ENCODE measurements at regions not wholly inside any gene's neighbourhood (a gene's known extent, or its start where the extent isn't known, plus 50 kb on each side); places are given as distances from the start of the nearest gene placed in this dataset.

GRCh38 chr2:226508005-226508404 lies 291.6 kb downstream of the IRS1 start:
- intact Hi-C loops (cut with DNase I), result no loop called here
- no peak for DNase-seq
- no peak for ATAC-seq (ENCODE audit: poor library complexity)

DNA sequence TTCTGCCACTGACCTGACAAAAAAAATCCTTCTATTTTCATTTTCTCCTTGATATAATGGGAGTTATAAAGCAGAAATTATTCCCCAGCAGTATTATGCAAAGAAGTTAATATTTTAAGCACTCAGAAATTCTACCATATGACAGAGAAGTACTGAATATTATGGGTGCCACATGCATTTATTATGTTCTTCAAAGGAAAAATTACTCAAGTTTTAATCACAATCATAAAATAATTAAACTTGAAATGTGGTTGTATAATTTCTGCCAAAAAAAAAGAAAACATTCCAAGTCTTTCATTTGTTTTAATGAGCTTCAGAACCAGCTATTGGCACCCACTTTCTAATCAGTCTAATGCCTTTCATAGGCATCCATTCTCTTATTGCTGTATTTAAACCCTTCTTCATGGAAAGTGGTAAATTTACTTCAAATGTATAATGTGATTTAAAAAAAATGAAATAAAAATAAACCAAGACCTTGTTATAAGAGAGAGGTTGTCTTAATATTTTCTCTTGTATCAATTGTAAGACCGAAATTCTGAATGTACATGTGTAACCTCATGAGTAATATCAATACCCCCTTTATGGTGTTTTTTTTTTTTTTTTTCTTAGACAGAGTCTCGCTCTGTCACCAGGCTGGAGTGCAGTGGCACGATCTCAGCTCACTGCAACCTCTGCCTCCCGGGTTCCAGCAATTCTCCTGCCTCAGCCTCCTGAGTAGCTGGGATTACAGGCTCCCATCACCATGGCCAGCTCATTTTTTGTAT lies 302.3 kb downstream of the IRS1 start:
- intact Hi-C loops (cut with DNase I), result no loop called here
- DNase-seq (no peak), ATAC-seq (ENCODE audit: poor library complexity) (no peak)

- DNase-seq (no peak), ATAC-seq (ENCODE audit: poor library complexity) (no peak)
- intact Hi-C loops (cut with DNase I), result no loop called here
Measured at GRCh38 chr2:226496273-226496550, 303.4 kb downstream of the IRS1 start.

- ATAC-seq (ENCODE audit: poor library complexity) (no peak), DNase-seq (no peak)
- intact Hi-C loops (cut with DNase I), result no loop called here
Measured at GRCh38 chr2:226495466-226496272, 304.0 kb downstream of the IRS1 start.

DNA sequence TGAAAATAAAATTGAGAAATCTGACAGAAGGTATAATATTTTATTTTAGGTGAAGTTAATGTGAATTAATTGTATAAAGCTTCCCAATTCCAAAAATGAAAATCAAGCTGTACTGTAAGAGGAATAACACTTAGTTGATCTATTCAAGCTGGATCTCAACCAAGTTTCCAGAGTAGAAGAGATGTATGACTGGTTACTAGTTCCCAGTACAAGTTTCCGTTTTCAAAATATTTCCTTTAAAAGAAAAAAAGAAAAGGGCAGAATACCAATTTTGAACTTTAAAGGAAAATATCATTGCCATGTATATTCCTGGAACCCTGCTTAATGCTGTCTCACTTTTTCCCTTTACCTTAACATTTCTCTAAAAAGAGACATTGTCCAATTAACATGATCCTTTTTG lies 308.5 kb downstream of the IRS1 start:
- DNase-seq (no peak), ATAC-seq (ENCODE audit: poor library complexity) (no peak)
- intact Hi-C loops (cut with DNase I), result no loop called here

- DNase-seq (no peak), ATAC-seq (ENCODE audit: poor library complexity) (no peak)
- intact Hi-C loops (cut with DNase I), result no loop called here
Measured at GRCh38 chr2:226489775-226490541, 309.7 kb downstream of the IRS1 start.

GRCh38 chr2:226488034-226488433 lies 311.6 kb downstream of the IRS1 start:
- ATAC-seq (ENCODE audit: poor library complexity), result no peak

GRCh38 chr2:226487573-226487972 lies 312.0 kb downstream of the IRS1 start:
- ATAC-seq (ENCODE audit: poor library complexity) (no peak), DNase-seq (no peak)
- intact Hi-C loops (cut with DNase I), result no loop called here

More at GRCh38 chr2:226488034-226488433, 311.6 kb downstream of the IRS1 start:
- intact Hi-C loops (cut with DNase I), result no loop called here
- no peak for DNase-seq

DNA sequence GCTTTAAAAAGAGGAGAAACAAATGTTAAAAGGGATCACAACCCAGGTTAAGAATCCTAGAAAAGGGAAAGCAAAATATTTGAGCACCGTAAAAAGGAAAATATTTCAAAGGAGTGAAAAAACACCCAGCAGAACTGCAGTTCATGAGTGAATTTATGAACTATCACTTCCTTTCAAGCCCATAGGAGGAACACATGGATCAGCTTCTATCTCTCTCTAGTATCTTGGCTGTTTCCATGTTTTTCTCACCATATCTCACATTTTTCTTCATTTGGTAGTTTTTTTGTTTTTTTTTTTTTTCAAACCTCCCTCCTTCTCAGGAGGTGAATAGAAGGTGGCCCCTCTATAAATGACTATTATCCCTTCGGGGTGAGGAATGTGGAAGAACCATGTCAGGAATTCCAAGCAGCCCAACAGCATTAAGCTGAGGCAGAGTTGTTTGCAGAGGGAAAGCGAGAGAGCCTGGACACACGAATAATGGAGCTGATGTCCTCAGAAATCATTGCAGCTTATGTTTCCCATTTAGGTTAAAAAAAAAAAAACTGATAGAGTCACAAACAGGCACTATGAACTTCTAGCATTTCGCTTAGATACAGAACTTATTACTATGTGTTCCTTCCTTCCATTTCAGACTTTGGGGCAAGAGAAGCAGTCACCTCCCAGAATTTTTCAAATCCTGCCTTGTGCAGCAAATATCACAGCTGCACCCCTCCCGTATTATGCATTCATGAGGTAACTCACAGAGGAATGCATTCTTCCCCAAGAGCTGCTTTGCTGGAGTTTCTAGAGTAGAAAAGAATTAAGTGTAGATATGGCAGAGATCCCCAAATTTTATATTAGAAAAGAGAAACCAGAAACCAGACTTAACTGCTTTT lies 315.6 kb downstream of the IRS1 start:
- intact Hi-C loops (cut with DNase I), result no loop called here
- ATAC-seq (ENCODE audit: poor library complexity) (peak; percentile 36), DNase-seq (no peak)

DNA sequence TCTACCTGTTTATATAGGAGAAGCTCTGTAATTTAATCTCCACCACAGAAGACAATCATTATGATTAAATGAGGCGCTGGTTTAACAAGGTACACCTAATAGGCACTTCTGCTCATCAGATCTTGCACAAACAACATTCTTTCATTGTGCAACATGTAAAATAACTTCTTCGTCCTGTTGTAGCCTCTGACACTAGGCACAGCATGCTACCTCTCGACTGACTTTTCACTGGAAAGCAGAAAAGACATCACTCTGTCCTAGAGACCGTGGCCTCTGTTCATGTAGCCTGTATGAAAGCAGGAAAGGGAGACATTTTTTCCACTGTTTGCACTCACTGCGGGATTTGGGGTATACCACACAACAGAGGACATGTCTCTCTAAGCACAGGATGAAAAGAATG lies 316.5 kb downstream of the IRS1 start:
- intact Hi-C loops (cut with DNase I), result no loop called here
- DNase-seq (no peak), ATAC-seq (ENCODE audit: poor library complexity) (no peak)

- DNase-seq, result peak; percentile 42
- peak; percentile 83 for ATAC-seq (ENCODE audit: poor library complexity)
- intact Hi-C loops (cut with DNase I), result no loop called here
Measured at GRCh38 chr2:226478109-226478809, 321.4 kb downstream of the IRS1 start.

- DNase-seq (no peak), ATAC-seq (ENCODE audit: poor library complexity) (peak; percentile 82)
- intact Hi-C loops (cut with DNase I), result no loop called here
Measured at GRCh38 chr2:226477221-226478108, 322.2 kb downstream of the IRS1 start.

- ATAC-seq (ENCODE audit: poor library complexity) (no peak), DNase-seq (no peak)
- intact Hi-C loops (cut with DNase I), result no loop called here
Measured at GRCh38 chr2:226475650-226476049, 324.0 kb downstream of the IRS1 start.

GRCh38 chr2:226474131-226474530 lies 325.5 kb downstream of the IRS1 start:
- intact Hi-C loops (cut with DNase I), result no loop called here
- no peak for DNase-seq
- no peak for ATAC-seq (ENCODE audit: poor library complexity)

- ATAC-seq (ENCODE audit: poor library complexity) (no peak), DNase-seq (no peak)
- intact Hi-C loops (cut with DNase I), result no loop called here
Measured at GRCh38 chr2:226471987-226472470, 327.6 kb downstream of the IRS1 start.

DNA sequence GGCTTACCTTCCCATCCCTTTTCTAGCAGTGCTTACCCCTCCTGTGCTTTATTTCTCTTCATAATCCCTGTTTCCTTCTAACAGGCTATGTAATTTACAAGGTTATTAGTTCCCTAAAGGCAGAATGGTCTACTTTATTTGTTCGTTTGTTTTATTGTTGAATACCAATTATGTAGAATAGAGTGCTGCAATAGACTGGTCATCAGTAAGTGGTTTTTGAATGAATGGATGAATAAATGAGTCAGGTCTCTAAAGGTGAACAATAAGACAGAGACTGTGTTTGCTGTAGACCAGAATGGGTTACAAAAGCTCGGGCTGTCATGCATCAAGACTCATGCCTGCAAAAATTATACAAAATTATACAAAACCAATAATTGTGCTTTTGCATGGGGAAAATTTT lies 332.0 kb downstream of the IRS1 start:
- intact Hi-C loops (cut with DNase I), result no loop called here
- DNase-seq (no peak), ATAC-seq (ENCODE audit: poor library complexity) (no peak)

DNA sequence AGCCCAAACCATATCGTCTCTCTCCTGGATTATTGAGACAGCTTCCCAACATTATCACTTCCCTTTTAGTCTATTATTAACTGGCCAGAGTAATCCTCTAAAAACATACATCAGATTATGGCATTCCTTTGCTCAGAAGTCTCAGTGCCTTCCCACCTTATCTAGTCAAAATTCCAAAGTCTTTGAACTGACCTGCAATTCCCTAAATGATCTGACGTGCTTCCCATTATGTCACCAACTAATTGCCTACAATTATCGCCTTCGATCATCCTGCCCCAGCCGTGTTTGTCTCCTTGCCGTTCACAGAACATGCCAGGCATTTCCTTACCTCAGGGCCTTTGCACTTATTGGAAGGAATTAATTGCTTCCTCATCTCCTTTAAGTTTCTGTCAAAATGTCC lies 332.4 kb downstream of the IRS1 start:
- DNase-seq (no peak), ATAC-seq (ENCODE audit: poor library complexity) (no peak)
- intact Hi-C loops (cut with DNase I), result no loop called here

All from Right ventricle myocardium superior (tissue), 1 donor.